Endodermal cell (in vitro differentiated cells): ENCODE measurements at regions not wholly inside any gene's neighbourhood (a gene's known extent, or its start where the extent isn't known, plus 50 kb on each side); places are given as distances from the start of the nearest gene placed in this dataset.

Experiments used
- DNase-seq: peaks from one replicate; pipeline ENCODE4 v3.0.0-alpha.2; 2017
- H3K27ac ChIP-seq: 2 replicates; pipeline ENCODE4 v1.5.1; 2013; ENCODE audit warnings: mild to moderate bottlenecking, low read depth, low read length, moderate library complexity
- H3K27me3 ChIP-seq: 2 replicates; pipeline ENCODE4 v1.6.1; 2013; ENCODE audit warnings: mild to moderate bottlenecking, low read length, moderate library complexity; ENCODE audit not compliant: insufficient read depth, control insufficient read depth, poor library complexity, severe bottlenecking
- H3K36me3 ChIP-seq: 2 replicates; pipeline ENCODE4 v1.7.0; 2013; ENCODE audit warnings: mild to moderate bottlenecking, low read length, moderate library complexity; ENCODE audit not compliant: control insufficient read depth, insufficient read depth
- H3K4me1 ChIP-seq: one replicate; pipeline ENCODE4 v1.7.0; 2013; ENCODE audit warnings: low read length; ENCODE audit not compliant: control insufficient read depth, insufficient read depth
- H3K4me3 ChIP-seq: 2 replicates; pipeline ENCODE4 v1.5.1; 2013; ENCODE audit warnings: mild to moderate bottlenecking, low read length, moderate library complexity
- H3K9ac ChIP-seq: 2 replicates; pipeline ENCODE4 v1.6.1; 2013; ENCODE audit warnings: mild to moderate bottlenecking, low read length, moderate library complexity; ENCODE audit not compliant: poor library complexity, severe bottlenecking; ENCODE audit errors: extremely low read depth
- H3K9me3 ChIP-seq: 2 replicates; pipeline ENCODE4 v1.6.1; 2013; ENCODE audit warnings: mild to moderate bottlenecking, low read length, moderate library complexity; ENCODE audit not compliant: control insufficient read depth
- H3K27ac Mint-ChIP-seq: 2 replicates; pipeline ENCODE4 v1.8.0; 2020; ENCODE audit warnings: mixed read lengths
- H3K27me3 Mint-ChIP-seq: 2 replicates; pipeline ENCODE4 v1.8.0; 2021; ENCODE audit warnings: mild to moderate bottlenecking, mixed read lengths; ENCODE audit not compliant: insufficient read depth
- H3K36me3 Mint-ChIP-seq: 2 replicates; pipeline ENCODE4 v1.8.0; 2020; ENCODE audit warnings: low read depth, mixed read lengths
- H3K4me1 Mint-ChIP-seq: 2 replicates; pipeline ENCODE4 v1.8.0; 2020; ENCODE audit warnings: mixed read lengths
- H3K4me3 Mint-ChIP-seq: 2 replicates; pipeline ENCODE4 v1.8.0; 2020; ENCODE audit warnings: mild to moderate bottlenecking, moderate library complexity, mixed read lengths
- H3K9me3 Mint-ChIP-seq: 2 replicates; pipeline ENCODE4 v1.8.0; 2020; ENCODE audit warnings: mild to moderate bottlenecking, mixed read lengths
- CTCF ChIP-seq: fragments of 200-600 bp; sonication (generic); conservative IDR thresholded peaks from 2 replicates; pipeline ENCODE4 v1.5.0; 2021; ENCODE audit warnings: antibody characterized with exemption, mild to moderate bottlenecking
- WGBS, 2 experiments: methylation state at CpG; one replicate each; pipeline versions ENCODE4 v1.1.5 to v1.1.7; 2013; ENCODE audit warnings: missing lambda C conversion rate in 2 of 2, mixed read lengths in 1 of 2; ENCODE audit not compliant: insufficient coverage in 1 of 2, insufficient read length in 1 of 2; 5-methylcytosine and 5-hydroxymethylcytosine counted together

- Histone ChIP-seq H3K27ac (no peak overlapping the region), H3K36me3 (no peaks in the 10 kb centered on the region), H3K9ac (no peak overlapping the region), H3K4me3 (no peak overlapping the region), H3K27me3 (no peaks in the 10 kb centered on the region), H3K9me3 (no peaks in the 10 kb centered on the region), H3K4me1 (no peaks in the 10 kb centered on the region)
- Mint-ChIP-seq H3K4me3 (no peak overlapping the region), H3K27me3 (no peaks in the 10 kb centered on the region), H3K9me3 (no peaks in the 10 kb centered on the region), H3K4me1 (no peaks in the 10 kb centered on the region), H3K36me3 (no peaks in the 10 kb centered on the region), H3K27ac (no peak overlapping the region)
- DNase-seq = no peak
- TF ChIP-seq CTCF = no peak
Observed at GRCh38 chr1:172938681-172939080, 112.1 kb downstream of the TNFSF18 start.

GRCh38 chr1:172939475-172939874 lies 111.3 kb downstream of the TNFSF18 start:
- TF ChIP-seq CTCF = no peak
- H3K27ac ChIP-seq = no peak overlapping the region
- no peak for DNase-seq
- 92 to 93% methylated on average over 3 to 4 of the region's 4 CpGs for WGBS, 2 experiments
- H3K27ac Mint-ChIP-seq = no peak overlapping the region
- H3K9me3 Mint-ChIP-seq = no peaks in the 10 kb centered on the region
- H3K36me3 Mint-ChIP-seq = no peaks in the 10 kb centered on the region
- no peaks in the 10 kb centered on the region for H3K27me3 Mint-ChIP-seq
- H3K4me3 ChIP-seq = no peak overlapping the region
- H3K36me3 ChIP-seq = no peaks in the 10 kb centered on the region
- no peaks in the 10 kb centered on the region for H3K4me1 Mint-ChIP-seq
- H3K9ac ChIP-seq = no peak overlapping the region
- no peaks in the 10 kb centered on the region for H3K9me3 ChIP-seq
- H3K4me1 ChIP-seq = no peaks in the 10 kb centered on the region
- H3K4me3 Mint-ChIP-seq = no peak overlapping the region
- no peaks in the 10 kb centered on the region for H3K27me3 ChIP-seq

- H3K4me3 Mint-ChIP-seq = no peak overlapping the region
- 89% methylated on average over 5 of the region's 5 CpGs for WGBS, 2 experiments
Observed at GRCh38 chr1:172940174-172940855, 110.4 kb downstream of the TNFSF18 start.

More at GRCh38 chr1:172940174-172940855, 110.4 kb downstream of the TNFSF18 start:
- no peaks in the 10 kb centered on the region for H3K27me3 Mint-ChIP-seq
- Histone ChIP-seq H3K27ac (no peak overlapping the region), H3K36me3 (no peaks in the 10 kb centered on the region), H3K9me3 (no peaks in the 10 kb centered on the region), H3K9ac (no peak overlapping the region), H3K4me1 (no peaks in the 10 kb centered on the region), H3K27me3 (no peaks in the 10 kb centered on the region), H3K4me3 (no peak overlapping the region)
- H3K9me3 Mint-ChIP-seq = no peaks in the 10 kb centered on the region
- DNase-seq = no peak
- H3K36me3 Mint-ChIP-seq = no peaks in the 10 kb centered on the region
- no peak overlapping the region for H3K27ac Mint-ChIP-seq
- TF ChIP-seq CTCF = no peak
- H3K4me1 Mint-ChIP-seq = no peaks in the 10 kb centered on the region
